OCI-LY1 (cell line): ENCODE measurements at regions not wholly inside any gene's neighbourhood (a gene's known extent, or its start where the extent isn't known, plus 50 kb on each side); places are given as distances from the start of the nearest gene placed in this dataset.

Source experiments
- H2AFZ ChIP-seq: fragments of 200-600 bp; sonication (generic), shearing (Covaris generic); 2 replicates; pipeline ENCODE4 v1.6.0; 2014; ENCODE audit warnings: antibody characterized with exemption, mild to moderate bottlenecking, low read length
- H3F3A ChIP-seq: fragments of 200-600 bp; sonication (generic), shearing (Covaris generic); 2 replicates; pipeline ENCODE4 v1.6.0; 2014; ENCODE audit warnings: mild to moderate bottlenecking, antibody characterized with exemption, low read length, moderate library complexity; ENCODE audit not compliant: insufficient read depth
- H3K27ac ChIP-seq: fragments of 200-600 bp; sonication (generic); 2 replicates; pipeline ENCODE4 v1.5.1; 2014; ENCODE audit warnings: low read length, mixed run types, mild to moderate bottlenecking, low read depth; ENCODE audit not compliant: poor library complexity, severe bottlenecking
- H3K27me3 ChIP-seq: fragments of 200-600 bp; sonication (generic); 2 replicates; pipeline ENCODE4 v1.6.0; 2014; ENCODE audit warnings: antibody characterized with exemption, mild to moderate bottlenecking, low read length, moderate library complexity; ENCODE audit not compliant: insufficient read depth
- H3K36me3 ChIP-seq: fragments of 200-600 bp; sonication (generic); 2 replicates; pipeline ENCODE4 v1.6.1; 2014; ENCODE audit warnings: mild to moderate bottlenecking, antibody characterized with exemption, low read length, moderate library complexity, mixed read lengths; ENCODE audit not compliant: insufficient read depth
- H3K4me1 ChIP-seq: fragments of 200-600 bp; sonication (generic); 2 replicates; pipeline ENCODE4 v1.5.1; 2014; ENCODE audit warnings: mild to moderate bottlenecking, low read length, moderate library complexity; ENCODE audit not compliant: insufficient read depth, severe bottlenecking
- H3K4me2 ChIP-seq: fragments of 200-600 bp; sonication (generic), shearing (Covaris generic); 2 replicates; pipeline ENCODE4 v1.6.1; 2014; ENCODE audit warnings: low read length
- H3K4me3 ChIP-seq: fragments of 200-600 bp; sonication (generic); 2 replicates; pipeline ENCODE4 v1.5.1; 2014; ENCODE audit warnings: low read length, low read depth, mild to moderate bottlenecking, mixed read lengths; ENCODE audit not compliant: poor library complexity, severe bottlenecking
- H3K79me2 ChIP-seq: fragments of 200-600 bp; shearing (Covaris generic); 2 replicates; pipeline ENCODE4 v1.6.1; 2016; ENCODE audit warnings: mixed run types, low read length, mixed read lengths; ENCODE audit not compliant: insufficient read depth
- H3K9ac ChIP-seq: fragments of 200-600 bp; sonication (generic), shearing (Covaris generic); 2 replicates; pipeline ENCODE4 v1.6.1; 2014; ENCODE audit warnings: mild to moderate bottlenecking, low read length, mixed read lengths
- H3K9me2 ChIP-seq: fragments of 200-600 bp; sonication (generic), shearing (Covaris generic); 2 replicates; pipeline ENCODE4 v1.6.1; 2014; ENCODE audit warnings: low read depth, mild to moderate bottlenecking, low read length, mixed read lengths
- H3K9me3 ChIP-seq: fragments of 200-600 bp; shearing (Covaris generic); 2 replicates; pipeline ENCODE4 v1.6.1; 2014; ENCODE audit warnings: low read length, mixed read lengths
- H4K20me1 ChIP-seq: fragments of 200-600 bp; sonication (generic), shearing (Covaris generic); 2 replicates; pipeline ENCODE4 v1.6.0; 2016; ENCODE audit warnings: mild to moderate bottlenecking, low read length; ENCODE audit not compliant: insufficient read depth
- CTCF ChIP-seq: fragments of 200-600 bp; sonication (generic), shearing (Covaris generic); IDR thresholded peaks from 2 replicates; pipeline ENCODE4 v1.5.1; 2017; ENCODE audit warnings: mild to moderate bottlenecking, antibody characterized with exemption, low read length, moderate library complexity, mixed read lengths
- EZH2 ChIP-seq: fragments of 200-600 bp; sonication (generic), shearing (Covaris generic); IDR thresholded peaks from 2 replicates; pipeline ENCODE4 v1.8.0; 2017; ENCODE audit warnings: borderline replicate concordance, mixed run types, mild to moderate bottlenecking, antibody characterized with exemption, low read length, moderate library complexity, mixed read lengths

GRCh38 chr10:120034236-120034635 lies 141.7 kb downstream of the SEC23IP start:
- H3F3A ChIP-seq, result no peaks in the 10 kb centered on the region
- no peak overlapping the region for H3K9ac ChIP-seq
- H3K79me2 ChIP-seq, result no peaks in the 10 kb centered on the region
- no peaks in the 10 kb centered on the region for H4K20me1 ChIP-seq
- no peaks in the 10 kb centered on the region; the same call in 1 of the 2 replicates for H3K27me3 ChIP-seq
- no peak overlapping the region for H3K4me2 ChIP-seq
- H3K9me3 ChIP-seq, result no peaks in the 10 kb centered on the region
- no peaks in the 10 kb centered on the region for H3K9me2 ChIP-seq
- TF ChIP-seq EZH2 (no peak), CTCF (no peak)
- H3K36me3 ChIP-seq, result no peaks in the 10 kb centered on the region
- H2AFZ ChIP-seq, result no peak overlapping the region
- H3K27ac ChIP-seq, result no peak overlapping the region
- no peak overlapping the region for H3K4me3 ChIP-seq
- no peaks in the 10 kb centered on the region for H3K4me1 ChIP-seq

- Histone ChIP-seq H3K36me3 (no peaks in the 10 kb centered on the region), H3K9ac (no peak overlapping the region), H3K4me2 (no peak overlapping the region), H3K27me3 (no peaks in the 10 kb centered on the region; the same call in 1 of the 2 replicates), H3K79me2 (no peaks in the 10 kb centered on the region), H3K27ac (no peak overlapping the region), H3K9me3 (no peaks in the 10 kb centered on the region), H2AFZ (no peak overlapping the region), H4K20me1 (no peaks in the 10 kb centered on the region), H3K9me2 (no peaks in the 10 kb centered on the region), H3K4me3 (no peak overlapping the region), H3F3A (no peaks in the 10 kb centered on the region), H3K4me1 (no peaks in the 10 kb centered on the region)
- no peak for TF ChIP-seq EZH2
- no peak for TF ChIP-seq CTCF
These were observed 146.5 kb downstream of the SEC23IP start for GRCh38 chr10:120039046-120039445.

GRCh38 chr10:120039826-120040225 lies 147.3 kb downstream of the SEC23IP start:
- H3K27me3 ChIP-seq, result no peaks in the 10 kb centered on the region; the same call in 1 of the 2 replicates
- no peak overlapping the region for H3K4me2 ChIP-seq
- H4K20me1 ChIP-seq, result no peaks in the 10 kb centered on the region
- H3K9ac ChIP-seq, result no peak overlapping the region
- no peaks in the 10 kb centered on the region for H3K36me3 ChIP-seq
- H3K27ac ChIP-seq, result no peak overlapping the region
- no peaks in the 10 kb centered on the region for H3K9me2 ChIP-seq
- H3K9me3 ChIP-seq, result no peaks in the 10 kb centered on the region
- H3K4me1 ChIP-seq, result no peaks in the 10 kb centered on the region
- no peaks in the 10 kb centered on the region for H3K79me2 ChIP-seq
- no peak overlapping the region for H2AFZ ChIP-seq
- no peak overlapping the region for H3K4me3 ChIP-seq
- no peaks in the 10 kb centered on the region for H3F3A ChIP-seq
- TF ChIP-seq EZH2 (no peak), CTCF (no peak)
